Amniotic stem cell (primary cell): ENCODE measurements at regions not wholly inside any gene's neighbourhood (a gene's known extent, or its start where the extent isn't known, plus 50 kb on each side); places are given as distances from the start of the nearest gene placed in this dataset.
A peak's percentile ranks its signal among the peaks of the same experiment; 100 is the strongest.

Experiments
- DNase-seq: peaks from one replicate; lab custom pipeline; 2025; lab: John Stamatoyannopoulos, UW

GRCh38 chr10:108421266-108421665 is 1256.8 kb upstream of the SORCS1 start:
- DNase-seq = no peak

- DNase-seq = no peak
Observed at GRCh38 chr10:108413954-108414353, 1249.4 kb upstream of the SORCS1 start.

GRCh38 chr10:108412323-108412722 is 1247.8 kb upstream of the SORCS1 start:
- DNase-seq = no peak

- DNase-seq = no peak
Observed at GRCh38 chr10:108411894-108412293, 1247.4 kb upstream of the SORCS1 start.

GRCh38 chr10:108411206-108411605 is 1246.7 kb upstream of the SORCS1 start:
- no peak for DNase-seq

- no peak for DNase-seq
Observed at GRCh38 chr10:108410236-108410635, 1245.7 kb upstream of the SORCS1 start.

GRCh38 chr10:108409306-108409705 is 1244.8 kb upstream of the SORCS1 start:
- DNase-seq = no peak

GRCh38 chr10:108404155-108404554 is 1239.6 kb upstream of the SORCS1 start:
- no peak for DNase-seq

GRCh38 chr10:108399465-108399864 is 1235.0 kb upstream of the SORCS1 start:
- DNase-seq = no peak

GRCh38 chr10:108393089-108393488 is 1228.6 kb upstream of the SORCS1 start:
- DNase-seq = no peak

- DNase-seq = peak; percentile 23
Observed at GRCh38 chr10:108392286-108392685, 1227.8 kb upstream of the SORCS1 start.

GRCh38 chr10:108388706-108389105 is 1224.2 kb upstream of the SORCS1 start:
- DNase-seq = no peak

GRCh38 chr10:108385963-108386362 is 1221.5 kb upstream of the SORCS1 start:
- no peak for DNase-seq

GRCh38 chr10:108384378-108384777 is 1219.9 kb upstream of the SORCS1 start:
- no peak for DNase-seq

GRCh38 chr10:108378779-108379178 is 1214.3 kb upstream of the SORCS1 start:
- DNase-seq = no peak

GRCh38 chr10:108375691-108376090 is 1211.2 kb upstream of the SORCS1 start:
- no peak for DNase-seq

GRCh38 chr10:108374991-108375390 is 1210.5 kb upstream of the SORCS1 start:
- no peak for DNase-seq

GRCh38 chr10:108365541-108365940 is 1201.0 kb upstream of the SORCS1 start:
- no peak for DNase-seq

GRCh38 chr10:108363576-108363975 is 1199.1 kb upstream of the SORCS1 start:
- DNase-seq = no peak

GRCh38 chr10:108362961-108363360 is 1198.5 kb upstream of the SORCS1 start:
- DNase-seq = no peak

- DNase-seq = no peak
Observed at GRCh38 chr10:108362296-108362695, 1197.8 kb upstream of the SORCS1 start.

- DNase-seq = no peak
Observed at GRCh38 chr10:108360187-108360586, 1195.7 kb upstream of the SORCS1 start.

- peak; percentile 74 for DNase-seq
Observed at GRCh38 chr10:108358912-108359311, 1194.4 kb upstream of the SORCS1 start.

GRCh38 chr10:108352771-108353170 is 1188.3 kb upstream of the SORCS1 start:
- DNase-seq = no peak

GRCh38 chr10:108348215-108348614 is 1183.7 kb upstream of the SORCS1 start:
- no peak for DNase-seq
